Spleen (tissue), 7 donors: ENCODE measurements at regions not wholly inside any gene's neighbourhood (a gene's known extent, or its start where the extent isn't known, plus 50 kb on each side); places are given as distances from the start of the nearest gene placed in this dataset.

Experiments used
- POLR2A ChIP-seq, 3 donors: fragments of 450-650 bp; IDR thresholded peaks; one replicate each; pipeline ENCODE4 v1.5.1; 2017; ENCODE audit warnings: antibody characterized with exemption in 3 of 3, mild to moderate bottlenecking in 1 of 3
- POLR2AphosphoS5 ChIP-seq, 3 donors: sonication (generic); formaldehyde crosslinking; IDR thresholded peaks; one replicate each; pipeline ENCODE4 v1.5.1; 2017; ENCODE audit warnings: antibody characterized with exemption in 3 of 3
- TF ChIP-seq, protein P1 (sequence below), 11 experiments: fragments of 200-600 bp in 7 of 11; fragments of 450-650 bp in 4 of 11; sonication (generic) in 4 of 11; IDR thresholded peaks in 8 of 11; conservative IDR thresholded peaks in 3 of 11; 1 replicate in 7 of 11; 2 replicates in 4 of 11; pipeline versions ENCODE4 v1.4.0 to v1.8.0; 2016 to 2021; ENCODE audit warnings: antibody characterized with exemption in 11 of 11, inconsistent platforms in 4 of 11, mild to moderate bottlenecking in 1 of 11
- donor health status: DM: no; HTN: no; CAD: no; lungs with moderate emphysema.
- donor health status: DM: no; HTN: no; CAD: no.
- donor health status: DM: no; HTN: no; CAD: no.

DNA sequence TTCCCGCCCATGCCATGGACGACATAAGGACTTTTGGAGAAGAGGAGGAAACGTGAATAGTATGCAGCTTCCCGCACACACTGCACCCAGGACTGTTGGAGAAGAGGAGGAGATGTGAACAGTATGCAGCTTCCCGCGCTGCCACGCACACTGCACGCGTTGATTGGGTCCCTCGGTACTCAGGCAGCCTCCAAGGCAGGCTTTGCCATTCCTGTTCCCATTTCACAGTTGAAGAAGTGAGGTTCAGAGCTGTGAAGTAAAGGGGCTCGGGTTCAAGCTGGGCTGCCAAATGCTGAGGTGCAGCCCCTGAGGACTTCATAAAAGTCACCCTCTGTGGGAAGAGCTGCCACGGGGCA lies 147.9 kb upstream of the FAM20C start:
- TF ChIP-seq, protein P1, sequence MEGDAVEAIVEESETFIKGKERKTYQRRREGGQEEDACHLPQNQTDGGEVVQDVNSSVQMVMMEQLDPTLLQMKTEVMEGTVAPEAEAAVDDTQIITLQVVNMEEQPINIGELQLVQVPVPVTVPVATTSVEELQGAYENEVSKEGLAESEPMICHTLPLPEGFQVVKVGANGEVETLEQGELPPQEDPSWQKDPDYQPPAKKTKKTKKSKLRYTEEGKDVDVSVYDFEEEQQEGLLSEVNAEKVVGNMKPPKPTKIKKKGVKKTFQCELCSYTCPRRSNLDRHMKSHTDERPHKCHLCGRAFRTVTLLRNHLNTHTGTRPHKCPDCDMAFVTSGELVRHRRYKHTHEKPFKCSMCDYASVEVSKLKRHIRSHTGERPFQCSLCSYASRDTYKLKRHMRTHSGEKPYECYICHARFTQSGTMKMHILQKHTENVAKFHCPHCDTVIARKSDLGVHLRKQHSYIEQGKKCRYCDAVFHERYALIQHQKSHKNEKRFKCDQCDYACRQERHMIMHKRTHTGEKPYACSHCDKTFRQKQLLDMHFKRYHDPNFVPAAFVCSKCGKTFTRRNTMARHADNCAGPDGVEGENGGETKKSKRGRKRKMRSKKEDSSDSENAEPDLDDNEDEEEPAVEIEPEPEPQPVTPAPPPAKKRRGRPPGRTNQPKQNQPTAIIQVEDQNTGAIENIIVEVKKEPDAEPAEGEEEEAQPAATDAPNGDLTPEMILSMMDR (IDR thresholded peaks at IDR 0.05 in 8 of 11, conservative IDR thresholded peaks at IDR 0.05 in 3 of 11) = no peak
- TF ChIP-seq POLR2AphosphoS5 (IDR thresholded peaks at IDR 0.05) (no peak), POLR2A (IDR thresholded peaks at IDR 0.05) (no peak)
